Lower leg skin (tissue), 3 donors: ENCODE measurements at regions not wholly inside any gene's neighbourhood (a gene's known extent, or its start where the extent isn't known, plus 50 kb on each side); places are given as distances from the start of the nearest gene placed in this dataset.

Experiments
- CTCF ChIP-seq, 3 donors: fragments of 450-650 bp; IDR thresholded peaks; one replicate each; pipeline ENCODE4 v1.5.1; 2016; ENCODE audit warnings: antibody characterized with exemption in 3 of 3, mild to moderate bottlenecking in 3 of 3, moderate library complexity in 2 of 3
- POLR2A ChIP-seq, 2 donors: fragments of 450-650 bp; IDR thresholded peaks; one replicate each; pipeline ENCODE4 v1.6.1; 2016 to 2017; ENCODE audit warnings: antibody characterized with exemption in 2 of 2, mild to moderate bottlenecking in 1 of 2, moderate library complexity in 1 of 2

DNA sequence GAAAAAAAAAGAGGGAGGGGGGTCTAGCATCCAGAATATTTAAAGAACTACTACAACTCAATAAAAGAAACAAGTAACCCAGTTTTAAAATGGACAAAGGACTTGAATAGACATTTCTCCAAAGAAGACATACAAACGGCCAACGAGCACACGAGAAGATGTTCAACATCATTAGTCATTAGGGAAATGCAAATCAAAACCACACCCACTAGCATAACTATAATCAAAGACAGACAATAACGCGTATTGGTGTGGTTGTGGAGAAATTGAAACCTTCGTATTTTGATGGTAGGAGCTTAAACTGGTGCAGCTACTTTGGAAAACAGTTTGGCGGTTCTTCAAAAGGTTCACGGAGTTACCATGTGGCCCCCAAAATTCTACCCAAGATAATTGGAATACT, 64.3 kb upstream of the CAB39 start:
- no peak for TF ChIP-seq CTCF (IDR thresholded peaks at IDR 0.05)
- no peak for TF ChIP-seq POLR2A (IDR thresholded peaks at IDR 0.05)
